GM12878 (cell line): ENCODE measurements at regions not wholly inside any gene's neighbourhood (a gene's known extent, or its start where the extent isn't known, plus 50 kb on each side); places are given as distances from the start of the nearest gene placed in this dataset.

ENCODE experiments used
- ATAC-seq: fragments of 200-7000 bp; cut with Tn5 transposase; 3 replicates; pipeline ENCODE4 v1.9.1; 2020; ENCODE audit warnings: mild to moderate bottlenecking, moderate library complexity
- BruUV-seq: library from RNA; stranded (reverse); fragments of 400-500 nt; replicated peaks from 2 replicates; lab custom pipeline; 2021; lab: Mats Ljungman, UMichigan
- CTCF ChIA-PET: fragments of 300-600 bp; sonication (Branson Sonifier 250); formaldehyde crosslinking; extraction: SDS; loops from one replicate; lab custom pipeline; 2021; ENCODE audit warnings: inconsistent platforms; lab: Yijun Ruan, JAX
- POLR2A ChIA-PET: fragments of 350-600 bp; formaldehyde crosslinking; extraction: SDS; loops from one replicate; lab custom pipeline; 2021; ENCODE audit warnings: inconsistent platforms; lab: Charles Lee
- RAD21 ChIA-PET: fragments of 300-600 bp; sonication (Branson Sonifier 250); formaldehyde crosslinking; loops from one replicate; lab custom pipeline; 2023; ENCODE audit warnings: antibody characterized with exemption; ENCODE audit not compliant: unreplicated experiment; lab: Charles Lee
- SMC1A ChIA-PET: fragments of 300-600 bp; sonication (Branson Sonifier 250); formaldehyde crosslinking; loops from one replicate; lab custom pipeline; 2023; ENCODE audit not compliant: unreplicated experiment, uncharacterized antibody; lab: Charles Lee
- DNase-seq: peaks from one replicate; pipeline ENCODE4 v3.0.0-alpha.2; 2011; ENCODE audit warnings: low read depth, low spot score
- FAIRE-seq: peaks from 3 replicates; lab custom pipeline; 2011; peaks lifted over from hg19 to GRCh38; lab: Jason Lieb, UNC
- H2AFZ ChIP-seq: 2 replicates; pipeline ENCODE4 v1.6.0; 2011; ENCODE audit warnings: low read depth, low read length, control low read depth; ENCODE audit not compliant: control insufficient read depth
- H3K27ac ChIP-seq: 2 replicates; pipeline ENCODE4 v1.5.1; 2011; ENCODE audit warnings: control low read depth; ENCODE audit not compliant: control insufficient read depth, insufficient read depth
- H3K27me3 ChIP-seq, 2 experiments: replicated peaks in 1 of 2; 2 replicates each; pipeline versions ENCODE4 v1.6.0 to v1.6.1; 2011; ENCODE audit warnings: low read length in 1 of 2; ENCODE audit not compliant: control insufficient read depth in 2 of 2, insufficient read depth in 2 of 2
- H3K36me3 ChIP-seq, 2 experiments: 2 replicates each; pipeline ENCODE4 v1.5.1; 2011; ENCODE audit warnings: low read length in 1 of 2; ENCODE audit not compliant: control insufficient read depth in 2 of 2, insufficient read depth in 2 of 2
- H3K4me1 ChIP-seq: 2 replicates; pipeline ENCODE4 v1.6.1; 2011; ENCODE audit warnings: mild to moderate bottlenecking, low read length, moderate library complexity, mixed read lengths; ENCODE audit not compliant: control insufficient read depth, insufficient read depth
- H3K4me2 ChIP-seq: 2 replicates; pipeline ENCODE4 v1.6.0; 2011; ENCODE audit warnings: control low read depth; ENCODE audit not compliant: control insufficient read depth, insufficient read depth
- H3K4me3 ChIP-seq: fragments of 200-600 bp; sonication (generic); 2 replicates; pipeline ENCODE4 v1.5.1; 2016
- H3K79me2 ChIP-seq: 2 replicates; pipeline ENCODE4 v1.6.0; 2011; ENCODE audit warnings: low read length; ENCODE audit not compliant: control insufficient read depth, insufficient read depth
- H3K9ac ChIP-seq: 2 replicates; pipeline ENCODE4 v1.8.0; 2011; ENCODE audit warnings: low read length, control low read depth, mixed read lengths; ENCODE audit not compliant: control insufficient read depth, insufficient read depth
- H3K9me3 ChIP-seq: replicated peaks from 3 replicates; pipeline ENCODE4 v1.5.1; 2011; ENCODE audit warnings: mild to moderate bottlenecking, low read length; ENCODE audit not compliant: control insufficient read depth, insufficient read depth
- H4K20me1 ChIP-seq: 2 replicates; pipeline ENCODE4 v1.6.0; 2011; ENCODE audit not compliant: control insufficient read depth, insufficient read depth
- CTCF ChIP-seq, 3 experiments: IDR thresholded peaks in 2 of 3; conservative IDR thresholded peaks in 1 of 3; 2 replicates each; pipeline ENCODE4 v1.5.1; 2011; ENCODE audit warnings: low read depth in 3 of 3, low read length in 3 of 3, mild to moderate bottlenecking in 3 of 3, control low read depth in 2 of 3, moderate library complexity in 2 of 3, inconsistent platforms in 1 of 3, mixed read lengths in 1 of 3; ENCODE audit not compliant: control insufficient read depth in 2 of 3, insufficient read depth in 1 of 3; ENCODE audit errors: extremely low read depth in 1 of 3
- EED ChIP-seq: sonication (generic); IDR thresholded peaks from 2 replicates; pipeline ENCODE4 v1.6.1; 2016; ENCODE audit warnings: antibody characterized with exemption, low read depth
- FOS ChIP-seq: IDR thresholded peaks from 3 replicates; pipeline ENCODE4 v1.6.1; 2011; ENCODE audit warnings: borderline replicate concordance; ENCODE audit not compliant: insufficient read length; ENCODE audit errors: extremely low read depth
- GABPA ChIP-seq: IDR thresholded peaks from 2 replicates; pipeline ENCODE4 v1.6.1; 2014; ENCODE audit warnings: antibody characterized with exemption, low read depth, mild to moderate bottlenecking, inconsistent platforms
- KAT2A ChIP-seq: conservative IDR thresholded peaks from 2 replicates; pipeline ENCODE4 v1.6.1; 2011; ENCODE audit warnings: low read depth, low read length; ENCODE audit not compliant: control insufficient read depth
- MEF2A ChIP-seq: IDR thresholded peaks from 2 replicates; pipeline ENCODE4 v1.6.1; 2011; ENCODE audit warnings: low read depth, mild to moderate bottlenecking, low read length, moderate library complexity; ENCODE audit not compliant: insufficient read depth
- MLLT1 ChIP-seq: fragments of 450-650 bp; IDR thresholded peaks from 2 replicates; pipeline ENCODE4 v1.6.1; 2016; ENCODE audit warnings: mild to moderate bottlenecking
- PRDM15 ChIP-seq: fragments of 450-650 bp; formaldehyde crosslinking; IDR thresholded peaks from 2 replicates; pipeline ENCODE4 v1.4.0; 2020; ENCODE audit warnings: mild to moderate bottlenecking, moderate library complexity
- WGBS: methylation state at CpG from one replicate; pipeline ENCODE4 v1.1.6; 2016; ENCODE audit warnings: low lambda C conversion rate; ENCODE audit not compliant: insufficient replicate concordance, insufficient coverage; ENCODE audit errors: missing lambda C conversion rate; 5-methylcytosine and 5-hydroxymethylcytosine counted together
- in situ Hi-C: fragments of 300-500 bp; cut with MboI; formaldehyde crosslinking; loops from 9 replicates; pipeline ENCODE4 v1.14.3; 2018; ENCODE audit warnings: mixed read lengths
- intact Hi-C: fragments of 100-400 bp; cut with micrococcal nuclease; formaldehyde crosslinking; loops from one replicate; pipeline ENCODE4 v1.14.2; 2022; ENCODE audit not compliant: unreplicated experiment
- TF ChIP-seq, protein P1 (sequence below): IDR thresholded peaks from 2 replicates; pipeline ENCODE4 v1.6.1; 2011; ENCODE audit warnings: borderline replicate concordance, low read depth, mild to moderate bottlenecking, moderate library complexity, low read length; ENCODE audit not compliant: insufficient read depth, poor library complexity, severe bottlenecking
- TF ChIP-seq, protein P2 (sequence below): fragments of 450-650 bp; formaldehyde crosslinking; IDR thresholded peaks from 2 replicates; pipeline ENCODE4 v1.5.0; 2022; ENCODE audit warnings: mild to moderate bottlenecking, missing genetic modification characterization

- TF ChIP-seq MLLT1 (no peak), KAT2A (no peak), CTCF (IDR thresholded peaks at IDR 0.05 in 2 of 3, conservative IDR thresholded peaks at IDR 0.05 in 1 of 3; ENCODE audit: control insufficient read depth in 2 of 3, extremely low read depth in 1 of 3, insufficient read depth in 1 of 3, low read depth in 3 of 3, low read length in 3 of 3) (no peak), MEF2A (no peak), FOS (no peak), GABPA (no peak)
- TF ChIP-seq, protein P1, sequence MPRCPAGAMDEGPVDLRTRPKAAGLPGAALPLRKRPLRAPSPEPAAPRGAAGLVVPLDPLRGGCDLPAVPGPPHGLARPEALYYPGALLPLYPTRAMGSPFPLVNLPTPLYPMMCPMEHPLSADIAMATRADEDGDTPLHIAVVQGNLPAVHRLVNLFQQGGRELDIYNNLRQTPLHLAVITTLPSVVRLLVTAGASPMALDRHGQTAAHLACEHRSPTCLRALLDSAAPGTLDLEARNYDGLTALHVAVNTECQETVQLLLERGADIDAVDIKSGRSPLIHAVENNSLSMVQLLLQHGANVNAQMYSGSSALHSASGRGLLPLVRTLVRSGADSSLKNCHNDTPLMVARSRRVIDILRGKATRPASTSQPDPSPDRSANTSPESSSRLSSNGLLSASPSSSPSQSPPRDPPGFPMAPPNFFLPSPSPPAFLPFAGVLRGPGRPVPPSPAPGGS: no peak
These were observed 180.8 kb upstream of the MMADHC start (continued) for GRCh38 chr2:149768320-149768799.

- no peak overlapping the region for H3K4me3 ChIP-seq
- WGBS: 0% methylated on average over 3 of the region's 3 CpGs
- RAD21 ChIA-PET: no interaction called here
- no peaks in the 10 kb centered on the region for H3K79me2 ChIP-seq
- CTCF ChIA-PET: no interaction called here
- in situ Hi-C loops: no loop called here
- DNase-seq (no peak), ATAC-seq (no peak), FAIRE-seq (no peak)
- no peaks in the 10 kb centered on the region for H3K4me1 ChIP-seq
- H3K27me3 ChIP-seq: no peaks in the 10 kb centered on the region
- no peaks in the 10 kb centered on the region for H4K20me1 ChIP-seq
- POLR2A ChIA-PET: no interaction called here
- H3K4me2 ChIP-seq: no peak overlapping the region
- no peak overlapping the region for H2AFZ ChIP-seq
- no peak overlapping the region for H3K9ac ChIP-seq
- intact Hi-C loops: no loop called here
- H3K36me3 ChIP-seq: no peaks in the 10 kb centered on the region
- SMC1A ChIA-PET: no interaction called here
- no TSS peak for BruUV-seq
- no peak overlapping the region for H3K27ac ChIP-seq
- no peaks in the 10 kb centered on the region for H3K9me3 ChIP-seq
- TF ChIP-seq PRDM15 (no peak), EED (no peak)
- TF ChIP-seq, protein P2, sequence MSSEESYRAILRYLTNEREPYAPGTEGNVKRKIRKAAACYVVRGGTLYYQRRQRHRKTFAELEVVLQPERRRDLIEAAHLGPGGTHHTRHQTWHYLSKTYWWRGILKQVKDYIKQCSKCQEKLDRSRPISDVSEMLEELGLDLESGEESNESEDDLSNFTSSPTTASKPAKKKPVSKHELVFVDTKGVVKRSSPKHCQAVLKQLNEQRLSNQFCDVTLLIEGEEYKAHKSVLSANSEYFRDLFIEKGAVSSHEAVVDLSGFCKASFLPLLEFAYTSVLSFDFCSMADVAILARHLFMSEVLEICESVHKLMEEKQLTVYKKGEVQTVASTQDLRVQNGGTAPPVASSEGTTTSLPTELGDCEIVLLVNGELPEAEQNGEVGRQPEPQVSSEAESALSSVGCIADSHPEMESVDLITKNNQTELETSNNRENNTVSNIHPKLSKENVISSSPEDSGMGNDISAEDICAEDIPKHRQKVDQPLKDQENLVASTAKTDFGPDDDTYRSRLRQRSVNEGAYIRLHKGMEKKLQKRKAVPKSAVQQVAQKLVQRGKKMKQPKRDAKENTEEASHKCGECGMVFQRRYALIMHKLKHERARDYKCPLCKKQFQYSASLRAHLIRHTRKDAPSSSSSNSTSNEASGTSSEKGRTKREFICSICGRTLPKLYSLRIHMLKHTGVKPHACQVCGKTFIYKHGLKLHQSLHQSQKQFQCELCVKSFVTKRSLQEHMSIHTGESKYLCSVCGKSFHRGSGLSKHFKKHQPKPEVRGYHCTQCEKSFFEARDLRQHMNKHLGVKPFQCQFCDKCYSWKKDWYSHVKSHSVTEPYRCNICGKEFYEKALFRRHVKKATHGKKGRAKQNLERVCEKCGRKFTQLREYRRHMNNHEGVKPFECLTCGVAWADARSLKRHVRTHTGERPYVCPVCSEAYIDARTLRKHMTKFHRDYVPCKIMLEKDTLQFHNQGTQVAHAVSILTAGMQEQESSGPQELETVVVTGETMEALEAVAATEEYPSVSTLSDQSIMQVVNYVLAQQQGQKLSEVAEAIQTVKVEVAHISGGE (CRISPR knock-in tag): no peak
These were observed 180.0 kb upstream of the MMADHC start for GRCh38 chr2:149767516-149767974.
